ENCODE measurements at regions not wholly inside any gene's neighbourhood (a gene's known extent, or its start where the extent isn't known, plus 50 kb on each side); places are given as distances from the start of the nearest gene placed in this dataset.

- Mint-ChIP-seq H3K36me3 (ENCODE audit: low read depth) (no peaks in the 10 kb centered on the region), H3K4me1 (peaks cover 4% of the 10 kb centered on the region), H3K27ac (no peak overlapping the region), H3K9me3 (no peaks in the 10 kb centered on the region), H3K27me3 (ENCODE audit: low read depth) (peaks cover 72% of the 10 kb centered on the region), H3K4me3 (peak overlapping the region; percentile 26 to 66 (median 40))
- TF ChIP-seq CTCF (IDR thresholded peaks at IDR 0.05; ENCODE audit: unreplicated experiment in 3 of 3): peak; percentile 94 to 99 (median 94)
Observed at GRCh38 chr5:174311531-174312269, 266.2 kb downstream of the NSG2 start.

GRCh38 chr5:174312270-174312617 lies 266.7 kb downstream of the NSG2 start:
- Mint-ChIP-seq H3K4me1 (peaks cover 4% of the 10 kb centered on the region), H3K27me3 (ENCODE audit: low read depth) (peaks cover 69% of the 10 kb centered on the region), H3K4me3 (peak overlapping the region; percentile 14 to 66 (median 58)), H3K36me3 (ENCODE audit: low read depth) (no peaks in the 10 kb centered on the region), H3K27ac (no peak overlapping the region), H3K9me3 (no peaks in the 10 kb centered on the region)
- peak in 1 of 3 experiments; percentile 6 for TF ChIP-seq CTCF (IDR thresholded peaks at IDR 0.05; ENCODE audit: unreplicated experiment in 3 of 3)

- TF ChIP-seq CTCF (IDR thresholded peaks at IDR 0.05; ENCODE audit: unreplicated experiment in 3 of 3): no peak
- no peaks in the 10 kb centered on the region for H3K9me3 Mint-ChIP-seq
- H3K27ac Mint-ChIP-seq: no peak overlapping the region
- peak overlapping the region; percentile 14 to 58 (median 58) for H3K4me3 Mint-ChIP-seq
- peaks cover 70% of the 10 kb centered on the region for H3K27me3 Mint-ChIP-seq (ENCODE audit: low read depth)
- no peaks in the 10 kb centered on the region for H3K36me3 Mint-ChIP-seq (ENCODE audit: low read depth)
- peaks cover 4% of the 10 kb centered on the region for H3K4me1 Mint-ChIP-seq
Observed at GRCh38 chr5:174312641-174313040, 267.1 kb downstream of the NSG2 start.

GRCh38 chr5:174313615-174314014 lies 268.1 kb downstream of the NSG2 start:
- peaks cover 68% of the 10 kb centered on the region for H3K27me3 Mint-ChIP-seq (ENCODE audit: low read depth)
- H3K27ac Mint-ChIP-seq: no peak overlapping the region
- no peak overlapping the region for H3K4me3 Mint-ChIP-seq
- no peaks in the 10 kb centered on the region for H3K36me3 Mint-ChIP-seq (ENCODE audit: low read depth)
- TF ChIP-seq CTCF (IDR thresholded peaks at IDR 0.05; ENCODE audit: unreplicated experiment in 3 of 3): no peak
- H3K9me3 Mint-ChIP-seq: no peaks in the 10 kb centered on the region
- H3K4me1 Mint-ChIP-seq: peaks cover 4% of the 10 kb centered on the region

- TF ChIP-seq CTCF (IDR thresholded peaks at IDR 0.05; ENCODE audit: unreplicated experiment in 3 of 3): no peak
- Mint-ChIP-seq H3K4me1 (peaks cover 4% of the 10 kb centered on the region), H3K27me3 (ENCODE audit: low read depth) (peaks cover 68% of the 10 kb centered on the region), H3K9me3 (no peaks in the 10 kb centered on the region), H3K36me3 (ENCODE audit: low read depth) (no peaks in the 10 kb centered on the region), H3K27ac (no peak overlapping the region), H3K4me3 (no peak overlapping the region)
Observed at GRCh38 chr5:174314261-174314660, 268.8 kb downstream of the NSG2 start.

GRCh38 chr5:174315471-174315870 lies 270.0 kb downstream of the NSG2 start:
- Mint-ChIP-seq H3K4me3 (no peak overlapping the region), H3K27me3 (ENCODE audit: low read depth) (peaks cover 69% of the 10 kb centered on the region), H3K4me1 (peaks cover 4% of the 10 kb centered on the region), H3K9me3 (no peaks in the 10 kb centered on the region), H3K36me3 (ENCODE audit: low read depth) (no peaks in the 10 kb centered on the region), H3K27ac (no peak overlapping the region)
- no peak for TF ChIP-seq CTCF (IDR thresholded peaks at IDR 0.05; ENCODE audit: unreplicated experiment in 3 of 3)

Measured in nephron (organoid).